Neural cell (in vitro differentiated cells): ENCODE measurements at regions not wholly inside any gene's neighbourhood (a gene's known extent, or its start where the extent isn't known, plus 50 kb on each side); places are given as distances from the start of the nearest gene placed in this dataset.

Experiments used
- EP300 ChIP-seq: fragments of 450-650 bp; conservative IDR thresholded peaks from 2 replicates; pipeline ENCODE4 v1.6.1; 2014; ENCODE audit warnings: antibody characterized with exemption, mild to moderate bottlenecking, moderate library complexity; ENCODE audit not compliant: poor library complexity, severe bottlenecking
- EZH2 ChIP-seq: fragments of 200-600, 300-800 bp; shearing (Covaris generic), sonication (generic); IDR thresholded peaks from 2 replicates; pipeline ENCODE4 v1.6.1; 2014; ENCODE audit warnings: antibody characterized with exemption, low read length, borderline replicate concordance, mild to moderate bottlenecking; ENCODE audit not compliant: insufficient read depth, poor library complexity, severe bottlenecking
- MXI1 ChIP-seq: fragments of 450-650 bp; conservative IDR thresholded peaks from 2 replicates; pipeline ENCODE4 v1.6.1; 2014; ENCODE audit warnings: antibody characterized with exemption, mild to moderate bottlenecking; ENCODE audit not compliant: poor library complexity, severe bottlenecking
- POLR2AphosphoS5 ChIP-seq: IDR thresholded peaks from 2 replicates; pipeline ENCODE4 v1.6.1; 2012
- RAD21 ChIP-seq: fragments of 450-650 bp; conservative IDR thresholded peaks from 2 replicates; pipeline ENCODE4 v1.6.1; 2014; ENCODE audit warnings: antibody characterized with exemption, mild to moderate bottlenecking, moderate library complexity
- TAF1 ChIP-seq: IDR thresholded peaks from 2 replicates; pipeline ENCODE4 v1.6.1; 2012; ENCODE audit warnings: low read depth
- TF ChIP-seq, protein P1 (sequence below): IDR thresholded peaks from 2 replicates; pipeline ENCODE4 v1.6.1; 2012; ENCODE audit warnings: borderline replicate concordance
- TF ChIP-seq, protein P2 (sequence below): fragments of 450-650 bp; IDR thresholded peaks from 2 replicates; pipeline ENCODE4 v1.5.1; 2014; ENCODE audit warnings: antibody characterized with exemption, mild to moderate bottlenecking, moderate library complexity; ENCODE audit not compliant: poor library complexity, severe bottlenecking

DNA sequence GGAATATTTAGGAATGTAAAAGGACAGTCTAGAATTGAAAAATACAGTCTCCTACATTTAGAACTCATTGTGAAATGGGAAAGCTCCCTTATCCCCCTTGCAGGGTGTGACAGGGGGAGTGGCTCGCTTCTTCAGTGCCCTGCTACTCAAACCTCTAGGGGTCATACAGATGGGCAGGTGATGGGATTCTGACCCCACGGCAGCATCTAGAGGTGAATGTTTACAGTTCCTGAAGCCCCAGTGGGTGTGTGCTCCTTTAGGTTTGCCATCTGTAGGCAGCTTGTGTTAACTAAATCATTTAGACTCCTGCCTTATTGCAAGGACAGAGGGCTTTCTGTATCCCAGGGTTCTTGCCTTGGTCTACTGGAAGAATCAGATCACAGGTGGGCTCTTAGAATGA lies 271.0 kb upstream of the MPDZ start:
- TF ChIP-seq, protein P1, sequence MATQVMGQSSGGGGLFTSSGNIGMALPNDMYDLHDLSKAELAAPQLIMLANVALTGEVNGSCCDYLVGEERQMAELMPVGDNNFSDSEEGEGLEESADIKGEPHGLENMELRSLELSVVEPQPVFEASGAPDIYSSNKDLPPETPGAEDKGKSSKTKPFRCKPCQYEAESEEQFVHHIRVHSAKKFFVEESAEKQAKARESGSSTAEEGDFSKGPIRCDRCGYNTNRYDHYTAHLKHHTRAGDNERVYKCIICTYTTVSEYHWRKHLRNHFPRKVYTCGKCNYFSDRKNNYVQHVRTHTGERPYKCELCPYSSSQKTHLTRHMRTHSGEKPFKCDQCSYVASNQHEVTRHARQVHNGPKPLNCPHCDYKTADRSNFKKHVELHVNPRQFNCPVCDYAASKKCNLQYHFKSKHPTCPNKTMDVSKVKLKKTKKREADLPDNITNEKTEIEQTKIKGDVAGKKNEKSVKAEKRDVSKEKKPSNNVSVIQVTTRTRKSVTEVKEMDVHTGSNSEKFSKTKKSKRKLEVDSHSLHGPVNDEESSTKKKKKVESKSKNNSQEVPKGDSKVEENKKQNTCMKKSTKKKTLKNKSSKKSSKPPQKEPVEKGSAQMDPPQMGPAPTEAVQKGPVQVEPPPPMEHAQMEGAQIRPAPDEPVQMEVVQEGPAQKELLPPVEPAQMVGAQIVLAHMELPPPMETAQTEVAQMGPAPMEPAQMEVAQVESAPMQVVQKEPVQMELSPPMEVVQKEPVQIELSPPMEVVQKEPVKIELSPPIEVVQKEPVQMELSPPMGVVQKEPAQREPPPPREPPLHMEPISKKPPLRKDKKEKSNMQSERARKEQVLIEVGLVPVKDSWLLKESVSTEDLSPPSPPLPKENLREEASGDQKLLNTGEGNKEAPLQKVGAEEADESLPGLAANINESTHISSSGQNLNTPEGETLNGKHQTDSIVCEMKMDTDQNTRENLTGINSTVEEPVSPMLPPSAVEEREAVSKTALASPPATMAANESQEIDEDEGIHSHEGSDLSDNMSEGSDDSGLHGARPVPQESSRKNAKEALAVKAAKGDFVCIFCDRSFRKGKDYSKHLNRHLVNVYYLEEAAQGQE, result no peak
- TF ChIP-seq EP300 (no peak), POLR2AphosphoS5 (no peak), RAD21 (no peak), EZH2 (no peak), TAF1 (no peak), MXI1 (no peak)
- TF ChIP-seq, protein P2, sequence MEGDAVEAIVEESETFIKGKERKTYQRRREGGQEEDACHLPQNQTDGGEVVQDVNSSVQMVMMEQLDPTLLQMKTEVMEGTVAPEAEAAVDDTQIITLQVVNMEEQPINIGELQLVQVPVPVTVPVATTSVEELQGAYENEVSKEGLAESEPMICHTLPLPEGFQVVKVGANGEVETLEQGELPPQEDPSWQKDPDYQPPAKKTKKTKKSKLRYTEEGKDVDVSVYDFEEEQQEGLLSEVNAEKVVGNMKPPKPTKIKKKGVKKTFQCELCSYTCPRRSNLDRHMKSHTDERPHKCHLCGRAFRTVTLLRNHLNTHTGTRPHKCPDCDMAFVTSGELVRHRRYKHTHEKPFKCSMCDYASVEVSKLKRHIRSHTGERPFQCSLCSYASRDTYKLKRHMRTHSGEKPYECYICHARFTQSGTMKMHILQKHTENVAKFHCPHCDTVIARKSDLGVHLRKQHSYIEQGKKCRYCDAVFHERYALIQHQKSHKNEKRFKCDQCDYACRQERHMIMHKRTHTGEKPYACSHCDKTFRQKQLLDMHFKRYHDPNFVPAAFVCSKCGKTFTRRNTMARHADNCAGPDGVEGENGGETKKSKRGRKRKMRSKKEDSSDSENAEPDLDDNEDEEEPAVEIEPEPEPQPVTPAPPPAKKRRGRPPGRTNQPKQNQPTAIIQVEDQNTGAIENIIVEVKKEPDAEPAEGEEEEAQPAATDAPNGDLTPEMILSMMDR, result no peak
